ENCODE measurements at regions not wholly inside any gene's neighbourhood (a gene's known extent, or its start where the extent isn't known, plus 50 kb on each side); places are given as distances from the start of the nearest gene placed in this dataset.

- ChIA-PET POLR2A (interaction anchor here (0.6 to 1.7 kb wide), 4 partner anchors 12 to 36 kb away, joined by 3 to 4 read pairs (median 3); no protein-coding TSS in a partner anchor), CTCF (no interaction called here)
- DNase-seq (ENCODE audit: unreplicated experiment): no peak
- TF ChIP-seq, protein P1, sequence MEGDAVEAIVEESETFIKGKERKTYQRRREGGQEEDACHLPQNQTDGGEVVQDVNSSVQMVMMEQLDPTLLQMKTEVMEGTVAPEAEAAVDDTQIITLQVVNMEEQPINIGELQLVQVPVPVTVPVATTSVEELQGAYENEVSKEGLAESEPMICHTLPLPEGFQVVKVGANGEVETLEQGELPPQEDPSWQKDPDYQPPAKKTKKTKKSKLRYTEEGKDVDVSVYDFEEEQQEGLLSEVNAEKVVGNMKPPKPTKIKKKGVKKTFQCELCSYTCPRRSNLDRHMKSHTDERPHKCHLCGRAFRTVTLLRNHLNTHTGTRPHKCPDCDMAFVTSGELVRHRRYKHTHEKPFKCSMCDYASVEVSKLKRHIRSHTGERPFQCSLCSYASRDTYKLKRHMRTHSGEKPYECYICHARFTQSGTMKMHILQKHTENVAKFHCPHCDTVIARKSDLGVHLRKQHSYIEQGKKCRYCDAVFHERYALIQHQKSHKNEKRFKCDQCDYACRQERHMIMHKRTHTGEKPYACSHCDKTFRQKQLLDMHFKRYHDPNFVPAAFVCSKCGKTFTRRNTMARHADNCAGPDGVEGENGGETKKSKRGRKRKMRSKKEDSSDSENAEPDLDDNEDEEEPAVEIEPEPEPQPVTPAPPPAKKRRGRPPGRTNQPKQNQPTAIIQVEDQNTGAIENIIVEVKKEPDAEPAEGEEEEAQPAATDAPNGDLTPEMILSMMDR (IDR thresholded peaks at IDR 0.05; ENCODE audit: unreplicated experiment): no peak
- H3K9me3 Mint-ChIP-seq (ENCODE audit: unreplicated experiment): no peaks in the 10 kb centered on the region
- H3K4me1 Mint-ChIP-seq (ENCODE audit: insufficient read depth, unreplicated experiment): no peaks in the 10 kb centered on the region
- H3K27me3 Mint-ChIP-seq (ENCODE audit: insufficient read depth, unreplicated experiment): no peaks in the 10 kb centered on the region
- H3K27ac Mint-ChIP-seq (ENCODE audit: low read depth, unreplicated experiment): no peak overlapping the region
- intact Hi-C loops (cut with micrococcal nuclease): no loop called here
- no peak overlapping the region for H3K4me3 Mint-ChIP-seq (ENCODE audit: unreplicated experiment)
- BruUV-seq (replicated peaks): no TSS peak
- H3K36me3 Mint-ChIP-seq (ENCODE audit: insufficient read depth, unreplicated experiment): no peaks in the 10 kb centered on the region
Measured at GRCh38 chr12:59940631-59941342, 345.0 kb downstream of the SLC16A7 start.

DNA sequence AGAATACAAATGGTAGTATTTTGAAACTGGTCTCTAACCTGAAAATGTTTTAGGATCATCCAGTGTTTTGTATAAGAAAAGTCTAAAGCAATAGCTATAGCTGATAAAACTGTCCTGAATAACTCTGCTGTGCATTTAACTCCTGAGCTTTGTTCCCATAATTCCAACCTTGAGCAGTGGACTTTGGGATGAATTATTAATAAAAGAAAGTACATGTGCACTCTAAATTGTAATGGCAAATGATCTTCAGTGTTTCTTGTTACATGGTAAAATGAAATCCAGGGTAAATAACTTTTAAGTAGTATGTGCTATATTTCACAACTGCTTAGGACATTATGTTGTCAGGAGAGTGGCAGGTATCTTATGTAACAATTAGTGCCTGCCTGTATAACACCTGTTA lies 345.6 kb downstream of the SLC16A7 start:
- no peak for DNase-seq (ENCODE audit: unreplicated experiment)
- BruUV-seq (replicated peaks): no TSS peak
- Mint-ChIP-seq H3K27me3 (ENCODE audit: insufficient read depth, unreplicated experiment) (no peaks in the 10 kb centered on the region), H3K4me1 (ENCODE audit: insufficient read depth, unreplicated experiment) (no peaks in the 10 kb centered on the region), H3K36me3 (ENCODE audit: insufficient read depth, unreplicated experiment) (no peaks in the 10 kb centered on the region), H3K9me3 (ENCODE audit: unreplicated experiment) (no peaks in the 10 kb centered on the region), H3K27ac (ENCODE audit: low read depth, unreplicated experiment) (no peak overlapping the region), H3K4me3 (ENCODE audit: unreplicated experiment) (no peak overlapping the region)
- ChIA-PET CTCF (no interaction called here), POLR2A (interaction anchor here (0.7 to 1.7 kb wide), 3 partner anchors 12 to 31 kb away, joined by 3 to 4 read pairs (median 3); no protein-coding TSS in a partner anchor)
- TF ChIP-seq, protein P1 (IDR thresholded peaks at IDR 0.05; ENCODE audit: unreplicated experiment): no peak
- intact Hi-C loops (cut with micrococcal nuclease): no loop called here

GRCh38 chr12:59944177-59944576 lies 348.3 kb downstream of the SLC16A7 start:
- intact Hi-C loops (cut with micrococcal nuclease): no loop called here
- TF ChIP-seq, protein P1 (IDR thresholded peaks at IDR 0.05; ENCODE audit: unreplicated experiment): no peak
- peaks cover 7% of the 10 kb centered on the region for H3K9me3 Mint-ChIP-seq (ENCODE audit: unreplicated experiment)
- ChIA-PET CTCF (interaction anchor here (0.5 kb wide), 1 partner anchor 119 kb away, joined by 3 read pairs; no protein-coding TSS in a partner anchor), POLR2A (interaction anchor here (0.6 to 0.7 kb wide), 2 partner anchors 15 to 99 kb away, joined by 3 read pairs; no protein-coding TSS in a partner anchor)
- no peak overlapping the region for H3K27ac Mint-ChIP-seq (ENCODE audit: low read depth, unreplicated experiment)
- H3K4me1 Mint-ChIP-seq (ENCODE audit: insufficient read depth, unreplicated experiment): no peaks in the 10 kb centered on the region
- BruUV-seq (replicated peaks): no TSS peak
- H3K4me3 Mint-ChIP-seq (ENCODE audit: unreplicated experiment): no peak overlapping the region
- DNase-seq (ENCODE audit: unreplicated experiment): no peak
- H3K36me3 Mint-ChIP-seq (ENCODE audit: insufficient read depth, unreplicated experiment): no peaks in the 10 kb centered on the region
- no peaks in the 10 kb centered on the region for H3K27me3 Mint-ChIP-seq (ENCODE audit: insufficient read depth, unreplicated experiment)

DNA sequence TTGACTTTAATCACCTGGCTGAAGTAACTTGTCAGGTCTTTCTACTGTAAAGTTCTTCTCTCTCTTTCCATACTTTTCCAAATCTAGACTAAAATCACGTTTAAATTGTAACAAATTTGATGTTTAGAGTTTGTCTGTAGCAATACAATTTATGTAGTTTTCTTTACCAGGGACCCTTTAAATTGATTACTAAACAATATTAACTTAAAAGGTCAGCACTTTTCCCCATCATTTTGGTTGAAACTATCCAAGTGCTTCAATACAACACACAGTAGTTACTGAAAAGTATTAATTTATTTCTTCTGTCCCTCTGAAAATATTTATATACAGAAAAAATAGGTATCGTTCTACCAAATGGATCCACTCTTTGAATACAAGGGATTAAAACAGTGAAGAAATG lies 350.8 kb downstream of the SLC16A7 start:
- no peak overlapping the region for H3K4me3 Mint-ChIP-seq (ENCODE audit: unreplicated experiment)
- H3K4me1 Mint-ChIP-seq (ENCODE audit: insufficient read depth, unreplicated experiment): no peaks in the 10 kb centered on the region
- intact Hi-C loops (cut with micrococcal nuclease): no loop called here
- no peaks in the 10 kb centered on the region for H3K36me3 Mint-ChIP-seq (ENCODE audit: insufficient read depth, unreplicated experiment)
- peaks cover 7% of the 10 kb centered on the region for H3K9me3 Mint-ChIP-seq (ENCODE audit: unreplicated experiment)
- H3K27ac Mint-ChIP-seq (ENCODE audit: low read depth, unreplicated experiment): no peak overlapping the region
- no TSS peak for BruUV-seq (replicated peaks)
- CTCF ChIA-PET: no interaction called here
- no peaks in the 10 kb centered on the region for H3K27me3 Mint-ChIP-seq (ENCODE audit: insufficient read depth, unreplicated experiment)
- POLR2A ChIA-PET: no interaction called here
- DNase-seq (ENCODE audit: unreplicated experiment): no peak
- TF ChIP-seq, protein P1 (IDR thresholded peaks at IDR 0.05; ENCODE audit: unreplicated experiment): no peak

Data from MCF 10A (cell line).